ENCODE measurements at regions not wholly inside any gene's neighbourhood (a gene's known extent, or its start where the extent isn't known, plus 50 kb on each side); places are given as distances from the start of the nearest gene placed in this dataset.

DNA sequence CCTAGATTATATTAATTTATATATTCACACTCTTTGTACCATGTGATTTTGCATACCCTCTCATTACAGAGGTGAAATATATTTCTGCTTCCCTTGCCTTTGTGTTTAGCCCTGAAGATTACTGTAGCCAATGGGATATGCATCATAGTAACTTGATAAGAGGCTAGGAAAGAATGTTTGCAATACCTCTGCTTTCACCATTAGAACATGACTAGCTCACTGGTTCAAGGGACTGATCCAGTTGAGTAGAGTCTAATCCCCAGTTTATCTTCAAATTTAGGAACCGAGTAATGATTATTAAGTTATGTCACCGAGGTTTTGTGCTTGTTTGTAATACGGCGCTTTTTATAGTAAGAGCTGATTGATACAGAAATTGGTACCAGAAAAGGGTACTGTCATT is 552.6 kb upstream of the GJE1 start:
- ChIA-PET CTCF (no interaction called here), POLR2A (interaction anchor here (0.8 kb wide), 1 partner anchor 17 kb away, joined by 3 read pairs; no protein-coding TSS in a partner anchor)
- Mint-ChIP-seq H3K4me3 (ENCODE audit: unreplicated experiment) (no peak overlapping the region), H3K27ac (ENCODE audit: low read depth, unreplicated experiment) (no peak overlapping the region), H3K9me3 (ENCODE audit: unreplicated experiment) (no peaks in the 10 kb centered on the region), H3K36me3 (ENCODE audit: insufficient read depth, unreplicated experiment) (no peaks in the 10 kb centered on the region), H3K4me1 (ENCODE audit: insufficient read depth, unreplicated experiment) (no peaks in the 10 kb centered on the region), H3K27me3 (ENCODE audit: insufficient read depth, unreplicated experiment) (no peaks in the 10 kb centered on the region)
- no TSS peak for BruUV-seq (replicated peaks)
- TF ChIP-seq, protein P1, sequence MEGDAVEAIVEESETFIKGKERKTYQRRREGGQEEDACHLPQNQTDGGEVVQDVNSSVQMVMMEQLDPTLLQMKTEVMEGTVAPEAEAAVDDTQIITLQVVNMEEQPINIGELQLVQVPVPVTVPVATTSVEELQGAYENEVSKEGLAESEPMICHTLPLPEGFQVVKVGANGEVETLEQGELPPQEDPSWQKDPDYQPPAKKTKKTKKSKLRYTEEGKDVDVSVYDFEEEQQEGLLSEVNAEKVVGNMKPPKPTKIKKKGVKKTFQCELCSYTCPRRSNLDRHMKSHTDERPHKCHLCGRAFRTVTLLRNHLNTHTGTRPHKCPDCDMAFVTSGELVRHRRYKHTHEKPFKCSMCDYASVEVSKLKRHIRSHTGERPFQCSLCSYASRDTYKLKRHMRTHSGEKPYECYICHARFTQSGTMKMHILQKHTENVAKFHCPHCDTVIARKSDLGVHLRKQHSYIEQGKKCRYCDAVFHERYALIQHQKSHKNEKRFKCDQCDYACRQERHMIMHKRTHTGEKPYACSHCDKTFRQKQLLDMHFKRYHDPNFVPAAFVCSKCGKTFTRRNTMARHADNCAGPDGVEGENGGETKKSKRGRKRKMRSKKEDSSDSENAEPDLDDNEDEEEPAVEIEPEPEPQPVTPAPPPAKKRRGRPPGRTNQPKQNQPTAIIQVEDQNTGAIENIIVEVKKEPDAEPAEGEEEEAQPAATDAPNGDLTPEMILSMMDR (IDR thresholded peaks at IDR 0.05; ENCODE audit: unreplicated experiment) = no peak
- no peak for DNase-seq (ENCODE audit: unreplicated experiment)
- intact Hi-C loops (cut with micrococcal nuclease) = no loop called here

DNA sequence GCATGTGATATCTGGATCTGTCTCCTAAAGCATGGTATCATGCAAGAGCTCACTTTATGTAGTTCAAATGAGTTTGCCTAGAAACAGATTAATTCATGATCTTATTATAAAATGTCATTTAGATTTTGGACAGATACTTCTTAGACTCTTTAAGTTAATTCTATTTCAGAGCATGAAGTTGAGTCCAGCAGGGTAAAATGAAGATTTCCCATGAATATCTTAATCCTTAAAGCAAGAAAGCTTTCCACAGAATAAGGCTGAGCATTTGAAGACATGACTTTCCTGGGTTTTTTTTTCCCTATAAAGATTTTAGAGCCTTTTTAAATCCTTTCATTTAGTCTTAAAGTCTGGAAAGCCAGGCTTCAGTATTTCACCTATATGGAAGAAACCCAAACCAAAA is 556.0 kb upstream of the GJE1 start:
- no peak overlapping the region for H3K4me3 Mint-ChIP-seq (ENCODE audit: unreplicated experiment)
- no TSS peak for BruUV-seq (replicated peaks)
- H3K9me3 Mint-ChIP-seq (ENCODE audit: unreplicated experiment) = peaks cover 7% of the 10 kb centered on the region
- TF ChIP-seq, protein P1 (IDR thresholded peaks at IDR 0.05; ENCODE audit: unreplicated experiment) = no peak
- H3K27ac Mint-ChIP-seq (ENCODE audit: low read depth, unreplicated experiment) = no peak overlapping the region
- POLR2A ChIA-PET = no interaction called here
- no peaks in the 10 kb centered on the region for H3K27me3 Mint-ChIP-seq (ENCODE audit: insufficient read depth, unreplicated experiment)
- intact Hi-C loops (cut with micrococcal nuclease) = no loop called here
- H3K4me1 Mint-ChIP-seq (ENCODE audit: insufficient read depth, unreplicated experiment) = no peaks in the 10 kb centered on the region
- H3K36me3 Mint-ChIP-seq (ENCODE audit: insufficient read depth, unreplicated experiment) = no peaks in the 10 kb centered on the region
- CTCF ChIA-PET = interaction anchor here (0.6 kb wide), 1 partner anchor 16 kb away, joined by 3 read pairs; no protein-coding TSS in a partner anchor
- DNase-seq (ENCODE audit: unreplicated experiment) = no peak

DNA sequence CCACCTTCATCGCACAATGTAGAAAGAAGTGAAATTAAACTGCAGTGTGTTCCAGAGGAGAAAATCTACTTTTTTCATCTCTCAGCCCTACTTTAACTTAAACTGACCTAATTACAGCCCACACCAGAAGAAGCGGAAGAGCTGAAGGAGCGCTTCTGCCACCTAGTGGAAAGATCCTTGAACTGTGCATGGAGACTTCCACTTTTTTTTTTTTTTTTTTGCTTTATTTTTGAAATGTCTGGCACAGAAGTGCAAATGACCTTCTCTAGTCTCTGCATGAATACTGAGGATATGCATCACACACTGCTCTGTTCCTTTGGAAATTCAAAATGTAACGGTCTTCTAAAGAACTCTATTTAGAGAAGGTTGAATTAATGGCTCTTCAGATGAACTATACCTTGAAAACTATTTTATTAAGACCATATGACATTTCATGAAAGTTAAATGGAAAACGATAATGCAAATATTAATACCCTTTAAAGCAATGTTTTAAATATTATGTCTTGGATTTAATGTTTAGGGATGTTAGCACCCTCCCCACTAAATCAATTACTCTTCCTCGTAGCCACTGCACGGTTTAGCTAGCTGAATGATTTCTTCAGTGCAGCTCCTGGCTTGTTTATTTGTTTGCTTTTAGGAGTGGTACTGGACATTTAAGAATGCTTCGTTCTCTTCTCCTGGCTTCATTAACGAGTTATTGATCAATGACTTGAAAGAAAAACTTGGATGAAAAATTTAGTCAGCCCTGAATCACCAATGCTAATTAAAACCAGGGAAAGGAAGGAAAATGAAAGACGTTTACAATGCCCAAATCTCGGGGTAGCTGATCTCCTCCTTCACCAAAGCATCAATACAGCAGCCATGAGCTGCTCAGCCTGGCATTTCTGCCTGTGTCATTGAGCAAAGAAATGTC is 569.6 kb upstream of the GJE1 start:
- intact Hi-C loops (cut with micrococcal nuclease) = loop anchor here (2.0 to 5.0 kb wide), 6 partner anchors 141 to 1681 kb away; no protein-coding TSS in a partner anchor
- ChIA-PET CTCF (interaction anchor here (0.5 to 1.9 kb wide), 11 partner anchors 11 to 1125 kb away, joined by 3 to 5 read pairs (median 3); no protein-coding TSS in a partner anchor), POLR2A (interaction anchor here (0.8 to 1.6 kb wide), 2 partner anchors 11 to 17 kb away, joined by 3 to 5 read pairs; no protein-coding TSS in a partner anchor)
- BruUV-seq (replicated peaks) = no TSS peak
- peak overlapping the region; percentile 74 for H3K27ac Mint-ChIP-seq (ENCODE audit: low read depth, unreplicated experiment)
- H3K9me3 Mint-ChIP-seq (ENCODE audit: unreplicated experiment) = no peaks in the 10 kb centered on the region
- H3K36me3 Mint-ChIP-seq (ENCODE audit: insufficient read depth, unreplicated experiment) = no peaks in the 10 kb centered on the region
- no peaks in the 10 kb centered on the region for H3K27me3 Mint-ChIP-seq (ENCODE audit: insufficient read depth, unreplicated experiment)
- DNase-seq (ENCODE audit: unreplicated experiment) = peak; percentile 85
- peak overlapping the region; percentile 21 for H3K4me3 Mint-ChIP-seq (ENCODE audit: unreplicated experiment)
- H3K4me1 Mint-ChIP-seq (ENCODE audit: insufficient read depth, unreplicated experiment) = no peaks in the 10 kb centered on the region
- TF ChIP-seq, protein P1 (IDR thresholded peaks at IDR 0.05; ENCODE audit: unreplicated experiment) = peak; percentile 85

DNA sequence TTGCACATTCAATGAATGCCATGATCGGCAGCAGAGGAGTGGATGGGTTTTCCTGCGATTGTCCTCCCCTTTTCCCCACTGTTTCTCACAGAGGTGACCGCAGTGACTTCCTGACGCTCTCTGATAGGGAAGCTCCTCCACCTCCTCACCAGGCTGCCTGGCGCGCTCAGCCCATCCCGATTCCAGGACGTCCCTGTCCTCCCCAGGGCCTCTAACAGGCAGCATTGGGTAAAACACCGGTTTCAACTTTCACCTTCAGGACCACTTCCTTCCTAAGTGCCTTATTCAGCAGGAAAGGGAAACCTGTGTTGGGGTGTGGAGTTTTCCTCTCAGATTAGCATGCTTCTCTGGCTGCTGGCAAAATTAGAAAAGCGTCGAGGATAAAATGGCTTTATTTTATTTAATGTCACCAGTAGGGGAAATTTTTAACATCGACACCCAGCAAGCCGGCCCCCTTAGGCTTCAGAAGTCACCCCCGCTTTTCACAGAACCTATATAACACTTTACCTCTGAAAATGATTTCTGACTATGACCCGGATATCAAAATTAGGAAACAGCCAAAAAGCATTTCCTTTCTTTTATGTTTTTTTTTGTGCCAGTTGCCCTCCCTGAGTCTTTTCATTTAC is 570.4 kb upstream of the GJE1 start:
- no peak for DNase-seq (ENCODE audit: unreplicated experiment)
- ChIA-PET POLR2A (interaction anchor here (0.7 to 1.3 kb wide), 2 partner anchors 425 to 704 kb away, joined by 3 to 5 read pairs; no protein-coding TSS in a partner anchor), CTCF (interaction anchor here (0.6 to 0.9 kb wide), 4 partner anchors 442 to 792 kb away, joined by 3 to 5 read pairs (median 3); no protein-coding TSS in a partner anchor)
- no peaks in the 10 kb centered on the region for H3K36me3 Mint-ChIP-seq (ENCODE audit: insufficient read depth, unreplicated experiment)
- peak overlapping the region; percentile 74 for H3K27ac Mint-ChIP-seq (ENCODE audit: low read depth, unreplicated experiment)
- H3K4me1 Mint-ChIP-seq (ENCODE audit: insufficient read depth, unreplicated experiment) = no peaks in the 10 kb centered on the region
- peak overlapping the region; percentile 21 for H3K4me3 Mint-ChIP-seq (ENCODE audit: unreplicated experiment)
- intact Hi-C loops (cut with micrococcal nuclease) = loop anchor here (2.0 to 5.0 kb wide), 6 partner anchors 140 to 1680 kb away; no protein-coding TSS in a partner anchor
- TF ChIP-seq, protein P1 (IDR thresholded peaks at IDR 0.05; ENCODE audit: unreplicated experiment) = no peak
- BruUV-seq (replicated peaks) = no TSS peak
- H3K9me3 Mint-ChIP-seq (ENCODE audit: unreplicated experiment) = no peaks in the 10 kb centered on the region
- no peaks in the 10 kb centered on the region for H3K27me3 Mint-ChIP-seq (ENCODE audit: insufficient read depth, unreplicated experiment)

All from MCF 10A (cell line).